ENCODE measurements at regions not wholly inside any gene's neighbourhood (a gene's known extent, or its start where the extent isn't known, plus 50 kb on each side); places are given as distances from the start of the nearest gene placed in this dataset.

DNA sequence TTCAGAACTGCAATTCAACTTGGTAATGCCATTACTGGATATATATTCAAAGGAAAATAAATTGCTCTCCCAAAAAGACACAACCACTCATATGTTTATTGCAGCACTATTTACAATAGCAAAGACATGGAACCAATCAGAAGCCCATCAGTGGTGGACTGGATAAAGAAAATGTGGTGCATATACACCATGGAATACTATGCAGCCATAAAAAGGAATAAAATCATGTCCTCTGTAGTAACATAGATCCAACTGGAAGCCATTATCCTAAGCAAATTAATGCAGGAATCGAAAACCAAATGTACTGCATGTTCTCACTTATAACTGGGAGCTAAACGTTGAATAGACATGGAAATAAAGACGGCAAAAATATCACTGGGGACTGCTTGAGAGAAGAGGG is 117.0 kb downstream of the MAP3K21 start:
- Histone ChIP-seq H3K4me3 (ENCODE audit: low read length) (no peak overlapping the region), H4K5ac (ENCODE audit: low read length) (no peak overlapping the region)

DNA sequence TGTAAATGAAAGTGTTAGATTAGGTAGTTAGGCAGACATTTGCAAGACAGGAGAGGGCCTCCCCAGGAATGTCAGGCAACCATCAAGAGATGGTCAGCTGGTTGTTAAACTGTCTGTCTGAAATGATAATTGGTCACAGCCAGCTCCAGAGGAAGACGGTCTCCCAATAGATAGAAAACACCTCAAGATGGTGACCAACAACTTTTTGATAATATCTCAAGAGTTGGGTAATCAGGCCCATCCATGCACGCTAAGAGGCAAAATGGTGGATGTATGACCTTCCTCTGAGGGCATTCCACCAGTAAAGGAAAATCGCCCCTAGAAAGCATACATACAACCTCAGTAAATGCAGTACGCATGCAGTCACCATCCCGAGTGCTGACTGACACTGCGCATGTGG is 118.2 kb downstream of the MAP3K21 start:
- no peak for DNase-seq
- no peaks in the 10 kb centered on the region for H3K79me1 ChIP-seq (ENCODE audit: low read length)
- H2AK5ac ChIP-seq (ENCODE audit: low read length), result no peak overlapping the region
- H3K4me3 ChIP-seq (ENCODE audit: low read length), result no peak overlapping the region
- no peaks in the 10 kb centered on the region for H3K36me3 ChIP-seq (ENCODE audit: control insufficient read depth, insufficient read depth, low read length)
- H3K23ac ChIP-seq (ENCODE audit: low read length), result no peak overlapping the region
- H3K4me1 ChIP-seq (ENCODE audit: control insufficient read depth, low read depth, low read length), result peaks cover 2% of the 10 kb centered on the region
- no peak overlapping the region for H3K9ac ChIP-seq (ENCODE audit: low read length)
- no CpG with 5 or more reads among the region's 6 CpGs for WGBS (ENCODE audit: extremely low coverage, insufficient coverage, low lambda C conversion rate)
- no peak overlapping the region for H3K4ac ChIP-seq (ENCODE audit: low read depth, low read length)
- H3K56ac ChIP-seq (ENCODE audit: low read length), result no peak overlapping the region
- no peak overlapping the region for H2BK15ac ChIP-seq (replicated peaks; ENCODE audit: low read depth)
- H2BK120ac ChIP-seq (ENCODE audit: low read depth, low read length), result no peak overlapping the region
- no peaks in the 10 kb centered on the region for H3K79me2 ChIP-seq (ENCODE audit: control insufficient read depth, insufficient read depth, low read length)
- H3K27me3 ChIP-seq (ENCODE audit: insufficient read depth, low read length, poor library complexity), result no peaks in the 10 kb centered on the region
- H3K27ac ChIP-seq (ENCODE audit: low read depth, low read length), result no peak overlapping the region
- H3K4me2 ChIP-seq (ENCODE audit: low read length), result no peak overlapping the region
- H4K5ac ChIP-seq (ENCODE audit: low read length), result no peak overlapping the region
- no peak overlapping the region for H3K18ac ChIP-seq (ENCODE audit: low read length)
- no peak overlapping the region for H2BK5ac ChIP-seq (ENCODE audit: low read length)
- H4K8ac ChIP-seq (ENCODE audit: low read depth, low read length), result no peak overlapping the region

More for the DNA sequence above, 117.0 kb downstream of the MAP3K21 start:
- Histone ChIP-seq H3K79me2 (ENCODE audit: control insufficient read depth, insufficient read depth, low read length) (no peaks in the 10 kb centered on the region), H3K4me2 (ENCODE audit: low read length) (no peak overlapping the region), H2AK5ac (ENCODE audit: low read length) (no peak overlapping the region), H2BK120ac (ENCODE audit: low read depth, low read length) (no peak overlapping the region), H2BK5ac (ENCODE audit: low read length) (no peak overlapping the region), H3K79me1 (ENCODE audit: low read length) (no peaks in the 10 kb centered on the region), H3K18ac (ENCODE audit: low read length) (no peak overlapping the region), H3K27ac (ENCODE audit: low read depth, low read length) (no peak overlapping the region), H4K8ac (ENCODE audit: low read depth, low read length) (no peak overlapping the region), H3K36me3 (ENCODE audit: control insufficient read depth, insufficient read depth, low read length) (no peaks in the 10 kb centered on the region), H3K56ac (ENCODE audit: low read length) (no peak overlapping the region), H2BK15ac (replicated peaks; ENCODE audit: low read depth) (no peak overlapping the region), H3K4me1 (ENCODE audit: control insufficient read depth, low read depth, low read length) (peaks cover 2% of the 10 kb centered on the region), H3K23ac (ENCODE audit: low read length) (no peak overlapping the region), H3K4ac (ENCODE audit: low read depth, low read length) (no peak overlapping the region), H3K27me3 (ENCODE audit: insufficient read depth, low read length, poor library complexity) (no peaks in the 10 kb centered on the region), H3K9ac (ENCODE audit: low read length) (no peak overlapping the region)
- DNase-seq, result no peak
- WGBS (ENCODE audit: extremely low coverage, insufficient coverage, low lambda C conversion rate), result no CpG with 5 or more reads among the region's 3 CpGs

DNA sequence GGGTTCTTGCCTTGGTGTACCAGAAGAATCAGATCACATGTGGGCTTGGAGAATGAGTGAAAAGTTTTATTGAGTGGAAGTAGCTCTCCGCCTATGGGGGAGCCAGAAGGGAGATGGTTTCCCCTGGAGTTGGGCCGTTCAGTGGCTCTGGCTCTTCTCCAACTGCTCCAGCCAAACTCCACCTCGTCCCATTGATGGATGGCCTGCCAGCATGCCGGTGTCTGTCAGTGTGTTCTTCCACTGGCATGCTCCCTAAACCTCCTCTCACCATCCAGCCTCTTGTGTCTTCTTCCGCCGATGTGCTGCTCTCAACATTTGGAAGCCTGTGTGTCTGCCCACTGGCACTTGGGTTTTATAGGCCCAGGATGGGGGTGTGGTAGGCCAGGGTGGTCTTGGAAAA is 119.4 kb downstream of the MAP3K21 start:
- Histone ChIP-seq H2BK120ac (ENCODE audit: low read depth, low read length) (no peak overlapping the region), H3K4ac (ENCODE audit: low read depth, low read length) (no peak overlapping the region), H3K56ac (ENCODE audit: low read length) (no peak overlapping the region), H3K18ac (ENCODE audit: low read length) (no peak overlapping the region), H3K27me3 (ENCODE audit: insufficient read depth, low read length, poor library complexity) (no peaks in the 10 kb centered on the region), H3K79me2 (ENCODE audit: control insufficient read depth, insufficient read depth, low read length) (no peaks in the 10 kb centered on the region), H3K79me1 (ENCODE audit: low read length) (no peaks in the 10 kb centered on the region), H3K23ac (ENCODE audit: low read length) (no peak overlapping the region), H2BK15ac (replicated peaks; ENCODE audit: low read depth) (no peak overlapping the region), H3K4me1 (ENCODE audit: control insufficient read depth, low read depth, low read length) (no peaks in the 10 kb centered on the region), H3K36me3 (ENCODE audit: control insufficient read depth, insufficient read depth, low read length) (no peaks in the 10 kb centered on the region), H4K5ac (ENCODE audit: low read length) (no peak overlapping the region), H2BK5ac (ENCODE audit: low read length) (no peak overlapping the region), H4K8ac (ENCODE audit: low read depth, low read length) (no peak overlapping the region), H3K4me2 (ENCODE audit: low read length) (no peak overlapping the region), H3K27ac (ENCODE audit: low read depth, low read length) (no peak overlapping the region), H3K4me3 (ENCODE audit: low read length) (no peak overlapping the region), H2AK5ac (ENCODE audit: low read length) (no peak overlapping the region), H3K9ac (ENCODE audit: low read length) (no peak overlapping the region)
- no peak for DNase-seq
- WGBS (ENCODE audit: extremely low coverage, insufficient coverage, low lambda C conversion rate), result no CpG with 5 or more reads among the region's 6 CpGs

DNA sequence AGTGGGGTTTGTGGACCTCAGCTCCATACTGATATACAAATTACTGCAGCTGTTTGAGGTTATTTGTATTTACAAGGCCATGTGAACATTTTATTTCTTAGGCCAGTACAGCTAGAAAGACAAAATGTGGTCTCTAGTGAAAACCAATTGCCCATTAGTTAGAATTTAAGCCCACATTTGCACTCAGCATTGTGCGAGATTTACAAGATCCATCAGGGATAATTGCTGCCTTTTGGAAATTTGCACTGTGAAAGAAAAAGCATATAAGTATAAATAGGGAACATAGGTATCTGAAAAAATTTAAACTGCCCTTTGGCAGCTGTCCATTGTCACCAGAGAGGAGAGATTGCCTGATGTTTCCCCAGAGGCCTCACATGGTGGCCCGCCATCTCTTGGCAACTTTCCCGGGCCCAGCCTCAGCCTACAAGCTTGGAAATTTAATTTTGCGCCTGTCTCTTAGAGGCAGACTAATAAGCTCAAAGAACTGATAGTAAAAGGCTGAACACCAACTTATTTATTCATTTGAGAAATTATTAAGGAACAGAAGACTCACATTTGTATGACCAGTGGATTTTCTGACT is 120.7 kb downstream of the MAP3K21 start:
- Histone ChIP-seq H3K56ac (ENCODE audit: low read length) (no peak overlapping the region), H2BK5ac (ENCODE audit: low read length) (no peak overlapping the region), H4K5ac (ENCODE audit: low read length) (no peak overlapping the region), H3K36me3 (ENCODE audit: control insufficient read depth, insufficient read depth, low read length) (no peaks in the 10 kb centered on the region), H3K4me3 (ENCODE audit: low read length) (no peak overlapping the region), H2AK5ac (ENCODE audit: low read length) (no peak overlapping the region), H3K9ac (ENCODE audit: low read length) (no peak overlapping the region), H4K8ac (ENCODE audit: low read depth, low read length) (no peak overlapping the region), H3K4me2 (ENCODE audit: low read length) (no peak overlapping the region), H3K4me1 (ENCODE audit: control insufficient read depth, low read depth, low read length) (no peaks in the 10 kb centered on the region), H3K4ac (ENCODE audit: low read depth, low read length) (no peak overlapping the region), H3K23ac (ENCODE audit: low read length) (no peak overlapping the region), H3K27ac (ENCODE audit: low read depth, low read length) (no peak overlapping the region), H3K18ac (ENCODE audit: low read length) (no peak overlapping the region), H2BK15ac (replicated peaks; ENCODE audit: low read depth) (no peak overlapping the region), H2BK120ac (ENCODE audit: low read depth, low read length) (no peak overlapping the region), H3K79me2 (ENCODE audit: control insufficient read depth, insufficient read depth, low read length) (no peaks in the 10 kb centered on the region), H3K27me3 (ENCODE audit: insufficient read depth, low read length, poor library complexity) (no peaks in the 10 kb centered on the region), H3K79me1 (ENCODE audit: low read length) (no peaks in the 10 kb centered on the region)
- no peak for DNase-seq
- WGBS (ENCODE audit: extremely low coverage, insufficient coverage, low lambda C conversion rate), result no CpG with 5 or more reads among the region's 4 CpGs

DNA sequence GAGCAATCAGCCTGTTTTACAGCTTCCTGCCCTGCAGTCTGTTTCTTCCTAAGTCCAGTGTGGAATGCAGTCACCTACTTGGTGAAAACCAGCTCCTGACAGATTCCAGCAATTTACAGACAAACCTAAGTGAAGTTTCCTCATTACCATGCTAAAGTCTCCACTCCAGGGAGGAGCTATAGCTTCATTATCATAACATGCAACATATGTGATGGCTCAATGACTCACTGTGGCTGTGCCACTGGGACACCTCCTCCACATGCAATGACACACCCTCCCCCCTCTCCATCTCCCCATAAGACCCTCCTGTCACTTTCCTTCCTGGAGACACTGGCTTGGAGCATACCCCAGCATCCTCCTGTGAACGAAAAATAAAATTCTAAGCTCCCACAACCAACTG is 125.2 kb downstream of the MAP3K21 start:
- DNase-seq, result no peak
- Histone ChIP-seq H2AK5ac (ENCODE audit: low read length) (no peak overlapping the region), H3K56ac (ENCODE audit: low read length) (no peak overlapping the region), H3K27ac (ENCODE audit: low read depth, low read length) (no peak overlapping the region), H3K9ac (ENCODE audit: low read length) (no peak overlapping the region), H3K79me1 (ENCODE audit: low read length) (no peaks in the 10 kb centered on the region), H3K36me3 (ENCODE audit: control insufficient read depth, insufficient read depth, low read length) (no peaks in the 10 kb centered on the region), H3K4me2 (ENCODE audit: low read length) (no peak overlapping the region), H3K18ac (ENCODE audit: low read length) (no peak overlapping the region), H2BK15ac (replicated peaks; ENCODE audit: low read depth) (no peak overlapping the region), H2BK5ac (ENCODE audit: low read length) (no peak overlapping the region), H3K23ac (ENCODE audit: low read length) (no peak overlapping the region), H3K79me2 (ENCODE audit: control insufficient read depth, insufficient read depth, low read length) (no peaks in the 10 kb centered on the region), H2BK120ac (ENCODE audit: low read depth, low read length) (no peak overlapping the region), H4K8ac (ENCODE audit: low read depth, low read length) (no peak overlapping the region), H4K5ac (ENCODE audit: low read length) (no peak overlapping the region), H3K27me3 (ENCODE audit: insufficient read depth, low read length, poor library complexity) (no peaks in the 10 kb centered on the region), H3K4me3 (ENCODE audit: low read length) (no peak overlapping the region), H3K4me1 (ENCODE audit: control insufficient read depth, low read depth, low read length) (no peaks in the 10 kb centered on the region), H3K4ac (ENCODE audit: low read depth, low read length) (no peak overlapping the region)
- no CpG with 5 or more reads among the region's 1 CpG for WGBS (ENCODE audit: extremely low coverage, insufficient coverage, low lambda C conversion rate)
